Prostate gland (tissue), 2 donors: ENCODE measurements at regions not wholly inside any gene's neighbourhood (a gene's known extent, or its start where the extent isn't known, plus 50 kb on each side); places are given as distances from the start of the nearest gene placed in this dataset.

ENCODE experiments used
- DNase-seq: peaks from one replicate; pipeline ENCODE4 v3.0.0-alpha.2; 2019; ENCODE audit warnings: low spot score
- H3K27ac ChIP-seq, 2 donors: fragments of 200-600 bp; sonication (generic); 2 replicates each; pipeline ENCODE4 v1.5.1; 2017 to 2019
- H3K27me3 ChIP-seq: fragments of 200-600 bp; sonication (generic); replicated peaks from 2 replicates; pipeline ENCODE4 v1.5.1; 2019; ENCODE audit not compliant: insufficient read depth
- H3K36me3 ChIP-seq, 2 donors: fragments of 200-600 bp; sonication (generic); 1 replicate in 1 of 2; 2 replicates in 1 of 2; pipeline versions ENCODE4 v1.5.1 to v1.8.1; 2017 to 2019
- H3K4me1 ChIP-seq: fragments of 200-600 bp; sonication (generic); replicated peaks from 2 replicates; pipeline ENCODE4 v1.5.1; 2019
- H3K4me3 ChIP-seq, 2 donors: fragments of 200-600 bp; sonication (generic); 2 replicates each; pipeline ENCODE4 v1.5.1; 2017 to 2019
- H3K9me3 ChIP-seq: fragments of 200-600 bp; sonication (generic); 2 replicates; pipeline ENCODE4 v1.5.1; 2017
- POLR2A ChIP-seq: fragments of 450-650 bp; IDR thresholded peaks from one replicate; pipeline ENCODE4 v1.6.1; 2016; ENCODE audit warnings: antibody characterized with exemption, mild to moderate bottlenecking
- POLR2AphosphoS5 ChIP-seq: sonication (generic); formaldehyde crosslinking; IDR thresholded peaks from one replicate; pipeline ENCODE4 v1.6.1; 2017; ENCODE audit warnings: antibody characterized with exemption
- WGBS: methylation state at CpG from one replicate; pipeline ENCODE4 v1.1.5; 2018; 5-methylcytosine and 5-hydroxymethylcytosine counted together
- intact Hi-C: fragments of 100-400 bp; cut with DNase I; formaldehyde crosslinking; loops from one replicate; pipeline ENCODE4 v1.14.2; 2022
- TF ChIP-seq, protein P1 (sequence below), 4 experiments: fragments of 200-600 bp in 2 of 4; fragments of 450-650 bp in 2 of 4; sonication (generic) in 2 of 4; IDR thresholded peaks; 1 replicate in 3 of 4; 2 replicates in 1 of 4; pipeline ENCODE4 v1.5.1; 2016 to 2019; ENCODE audit warnings: antibody characterized with exemption in 4 of 4, mild to moderate bottlenecking in 2 of 4, moderate library complexity in 2 of 4

DNA sequence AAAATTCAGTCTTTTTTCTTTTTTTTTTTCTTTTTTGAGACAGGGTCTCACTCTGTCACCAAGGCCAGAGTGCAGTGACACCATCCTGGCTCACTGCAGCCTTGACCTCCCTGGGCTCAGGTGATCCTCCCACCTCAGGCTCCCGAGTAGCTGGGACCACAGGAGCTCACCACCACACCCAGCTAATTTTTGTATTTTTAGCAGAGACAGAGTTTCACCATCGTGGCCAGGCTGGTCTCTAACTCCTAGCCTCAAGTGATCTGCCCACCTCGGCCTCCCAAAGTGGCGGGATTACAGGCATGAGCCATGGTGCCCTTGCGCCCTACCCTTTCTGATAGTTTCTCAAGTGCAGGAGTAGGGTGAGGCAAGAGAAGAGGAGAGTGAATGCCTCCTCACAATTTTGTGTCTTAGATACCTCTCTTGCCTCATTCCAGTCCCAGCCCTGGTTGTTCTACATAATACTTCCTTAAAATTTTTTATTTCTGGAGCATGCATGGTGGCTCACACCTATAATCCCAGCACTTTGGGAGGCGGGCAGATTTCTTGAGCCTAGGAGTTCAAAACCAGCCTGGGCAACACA is 68.2 kb upstream of the CAB39 start:
- Histone ChIP-seq H3K27ac (no peak overlapping the region), H3K27me3 (no peaks in the 10 kb centered on the region), H3K9me3 (no peaks in the 10 kb centered on the region), H3K4me1 (no peaks in the 10 kb centered on the region), H3K36me3 (no peaks in the 10 kb centered on the region), H3K4me3 (no peak overlapping the region)
- WGBS, result 86% methylated on average over 6 of the region's 6 CpGs
- TF ChIP-seq, protein P1, sequence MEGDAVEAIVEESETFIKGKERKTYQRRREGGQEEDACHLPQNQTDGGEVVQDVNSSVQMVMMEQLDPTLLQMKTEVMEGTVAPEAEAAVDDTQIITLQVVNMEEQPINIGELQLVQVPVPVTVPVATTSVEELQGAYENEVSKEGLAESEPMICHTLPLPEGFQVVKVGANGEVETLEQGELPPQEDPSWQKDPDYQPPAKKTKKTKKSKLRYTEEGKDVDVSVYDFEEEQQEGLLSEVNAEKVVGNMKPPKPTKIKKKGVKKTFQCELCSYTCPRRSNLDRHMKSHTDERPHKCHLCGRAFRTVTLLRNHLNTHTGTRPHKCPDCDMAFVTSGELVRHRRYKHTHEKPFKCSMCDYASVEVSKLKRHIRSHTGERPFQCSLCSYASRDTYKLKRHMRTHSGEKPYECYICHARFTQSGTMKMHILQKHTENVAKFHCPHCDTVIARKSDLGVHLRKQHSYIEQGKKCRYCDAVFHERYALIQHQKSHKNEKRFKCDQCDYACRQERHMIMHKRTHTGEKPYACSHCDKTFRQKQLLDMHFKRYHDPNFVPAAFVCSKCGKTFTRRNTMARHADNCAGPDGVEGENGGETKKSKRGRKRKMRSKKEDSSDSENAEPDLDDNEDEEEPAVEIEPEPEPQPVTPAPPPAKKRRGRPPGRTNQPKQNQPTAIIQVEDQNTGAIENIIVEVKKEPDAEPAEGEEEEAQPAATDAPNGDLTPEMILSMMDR (IDR thresholded peaks at IDR 0.05), result no peak
- TF ChIP-seq POLR2AphosphoS5 (no peak), POLR2A (no peak)
- intact Hi-C loops, result no loop called here
- DNase-seq, result no peak

DNA sequence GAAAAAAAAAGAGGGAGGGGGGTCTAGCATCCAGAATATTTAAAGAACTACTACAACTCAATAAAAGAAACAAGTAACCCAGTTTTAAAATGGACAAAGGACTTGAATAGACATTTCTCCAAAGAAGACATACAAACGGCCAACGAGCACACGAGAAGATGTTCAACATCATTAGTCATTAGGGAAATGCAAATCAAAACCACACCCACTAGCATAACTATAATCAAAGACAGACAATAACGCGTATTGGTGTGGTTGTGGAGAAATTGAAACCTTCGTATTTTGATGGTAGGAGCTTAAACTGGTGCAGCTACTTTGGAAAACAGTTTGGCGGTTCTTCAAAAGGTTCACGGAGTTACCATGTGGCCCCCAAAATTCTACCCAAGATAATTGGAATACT is 64.3 kb upstream of the CAB39 start:
- Histone ChIP-seq H3K27ac (no peak overlapping the region), H3K36me3 (no peaks in the 10 kb centered on the region), H3K27me3 (no peaks in the 10 kb centered on the region), H3K4me1 (no peaks in the 10 kb centered on the region), H3K4me3 (no peak overlapping the region), H3K9me3 (no peaks in the 10 kb centered on the region)
- TF ChIP-seq, protein P1 (IDR thresholded peaks at IDR 0.05), result no peak
- TF ChIP-seq POLR2AphosphoS5 (no peak), POLR2A (no peak)
- DNase-seq, result no peak
- intact Hi-C loops, result no loop called here
- 90% methylated on average over 8 of the region's 8 CpGs for WGBS

DNA sequence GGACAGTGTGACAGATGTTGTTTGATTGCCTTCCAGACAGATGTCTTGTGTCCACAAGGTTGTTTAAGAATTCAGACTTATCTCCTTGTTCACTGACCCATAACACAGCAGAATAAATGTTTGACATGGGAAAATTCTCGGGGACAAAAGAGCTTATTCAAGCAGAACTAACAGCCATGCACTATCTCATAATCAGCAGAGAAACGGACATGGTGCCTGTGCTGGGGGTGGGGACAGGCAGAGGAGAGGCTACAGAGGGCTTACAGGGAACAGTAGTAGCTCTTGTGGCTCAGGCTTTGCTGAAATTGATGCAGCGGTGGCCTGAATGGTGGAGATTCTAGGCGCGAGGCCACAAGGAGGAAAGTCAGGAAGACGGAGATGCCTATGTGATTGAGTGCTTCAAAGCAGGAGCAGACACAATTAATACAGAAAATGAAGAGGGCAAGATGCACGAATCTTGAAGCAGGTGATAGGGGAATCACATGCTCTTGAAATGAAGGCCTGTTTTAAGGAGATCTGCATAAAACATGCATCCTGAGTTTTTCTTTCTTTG is 62.0 kb upstream of the CAB39 start:
- H3K9me3 ChIP-seq, result no peaks in the 10 kb centered on the region
- no peak for TF ChIP-seq POLR2AphosphoS5
- no peak for TF ChIP-seq POLR2A
- TF ChIP-seq, protein P1 (IDR thresholded peaks at IDR 0.05), result no peak
- 51% methylated on average over 7 of the region's 7 CpGs for WGBS
- no peaks in the 10 kb centered on the region for H3K36me3 ChIP-seq
- H3K4me3 ChIP-seq, result no peak overlapping the region
- intact Hi-C loops, result no loop called here
- no peaks in the 10 kb centered on the region for H3K27me3 ChIP-seq
- H3K4me1 ChIP-seq, result no peaks in the 10 kb centered on the region
- no peak overlapping the region for H3K27ac ChIP-seq
- no peak for DNase-seq

DNA sequence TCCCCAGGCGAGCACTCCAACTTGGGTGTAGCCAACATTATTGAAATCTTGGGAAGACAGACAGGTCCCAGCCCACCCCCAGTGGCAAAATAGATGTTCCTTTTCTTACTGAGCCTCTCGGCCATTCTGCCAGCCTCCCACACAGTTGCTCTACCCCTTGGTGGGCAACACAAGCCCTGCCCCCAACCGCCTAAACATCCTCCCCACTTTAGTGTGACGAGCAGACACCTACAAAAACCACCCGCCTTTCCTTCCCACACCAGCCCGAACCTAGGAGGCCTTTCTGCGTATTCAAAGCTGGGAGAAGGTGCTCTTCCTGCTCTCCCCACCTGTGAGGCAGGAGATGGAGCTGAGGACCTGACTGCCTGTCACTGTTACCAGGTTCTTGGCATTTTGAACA is 58.6 kb upstream of the CAB39 start:
- intact Hi-C loops, result no loop called here
- no peak for DNase-seq
- H3K4me1 ChIP-seq, result no peaks in the 10 kb centered on the region
- no peak overlapping the region for H3K4me3 ChIP-seq
- H3K9me3 ChIP-seq, result no peaks in the 10 kb centered on the region
- H3K27ac ChIP-seq, result no peak overlapping the region
- TF ChIP-seq, protein P1 (IDR thresholded peaks at IDR 0.05), result no peak
- TF ChIP-seq POLR2A (no peak), POLR2AphosphoS5 (no peak)
- 85% methylated on average over 7 of the region's 7 CpGs for WGBS
- no peaks in the 10 kb centered on the region for H3K36me3 ChIP-seq
- no peaks in the 10 kb centered on the region for H3K27me3 ChIP-seq

DNA sequence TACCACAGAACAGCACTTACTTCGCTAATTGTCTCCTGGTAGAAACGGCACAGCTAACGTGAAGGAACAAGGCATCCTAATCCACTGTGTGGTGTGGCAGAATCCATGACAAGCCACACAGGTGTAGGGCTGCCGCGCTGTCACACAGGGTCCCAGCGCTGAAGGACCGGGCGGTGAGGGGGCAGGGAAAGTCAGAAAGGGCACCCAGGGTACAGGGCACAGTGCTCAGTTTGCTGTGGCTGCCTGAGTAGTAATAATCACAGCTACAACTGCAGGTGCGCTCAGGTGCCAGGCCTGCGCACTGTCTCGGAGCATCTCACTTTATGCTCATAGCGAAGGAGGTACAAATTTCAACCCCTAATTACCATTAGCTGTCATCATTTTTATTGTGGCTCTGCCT is 55.2 kb upstream of the CAB39 start:
- WGBS, result 92% methylated on average over 12 of the region's 12 CpGs

More for the DNA sequence above, 55.2 kb upstream of the CAB39 start:
- Histone ChIP-seq H3K27me3 (no peaks in the 10 kb centered on the region), H3K36me3 (no peaks in the 10 kb centered on the region), H3K4me3 (no peak overlapping the region), H3K27ac (no peak overlapping the region), H3K4me1 (no peaks in the 10 kb centered on the region), H3K9me3 (no peaks in the 10 kb centered on the region)
- intact Hi-C loops, result no loop called here
- TF ChIP-seq POLR2AphosphoS5, result no peak
- DNase-seq, result no peak
